ENCODE measurements at regions not wholly inside any gene's neighbourhood (a gene's known extent, or its start where the extent isn't known, plus 50 kb on each side); places are given as distances from the start of the nearest gene placed in this dataset.

GRCh38 chrX:147173594-147173993 lies 359.1 kb upstream of the CXorf51A start:
- H3K4me3 ChIP-seq = no peak overlapping the region
- TF ChIP-seq, protein P1, sequence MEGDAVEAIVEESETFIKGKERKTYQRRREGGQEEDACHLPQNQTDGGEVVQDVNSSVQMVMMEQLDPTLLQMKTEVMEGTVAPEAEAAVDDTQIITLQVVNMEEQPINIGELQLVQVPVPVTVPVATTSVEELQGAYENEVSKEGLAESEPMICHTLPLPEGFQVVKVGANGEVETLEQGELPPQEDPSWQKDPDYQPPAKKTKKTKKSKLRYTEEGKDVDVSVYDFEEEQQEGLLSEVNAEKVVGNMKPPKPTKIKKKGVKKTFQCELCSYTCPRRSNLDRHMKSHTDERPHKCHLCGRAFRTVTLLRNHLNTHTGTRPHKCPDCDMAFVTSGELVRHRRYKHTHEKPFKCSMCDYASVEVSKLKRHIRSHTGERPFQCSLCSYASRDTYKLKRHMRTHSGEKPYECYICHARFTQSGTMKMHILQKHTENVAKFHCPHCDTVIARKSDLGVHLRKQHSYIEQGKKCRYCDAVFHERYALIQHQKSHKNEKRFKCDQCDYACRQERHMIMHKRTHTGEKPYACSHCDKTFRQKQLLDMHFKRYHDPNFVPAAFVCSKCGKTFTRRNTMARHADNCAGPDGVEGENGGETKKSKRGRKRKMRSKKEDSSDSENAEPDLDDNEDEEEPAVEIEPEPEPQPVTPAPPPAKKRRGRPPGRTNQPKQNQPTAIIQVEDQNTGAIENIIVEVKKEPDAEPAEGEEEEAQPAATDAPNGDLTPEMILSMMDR (IDR thresholded peaks at IDR 0.05 in 8 of 11, conservative IDR thresholded peaks at IDR 0.05 in 3 of 11) = no peak
- TF ChIP-seq POLR2AphosphoS5 (IDR thresholded peaks at IDR 0.05) = no peak
- TF ChIP-seq POLR2A (IDR thresholded peaks at IDR 0.05) = no peak
- H3K4me1 ChIP-seq = no peaks in the 10 kb centered on the region
- H3K9me3 ChIP-seq = peaks cover 0 to 11% (median 0%) of the 10 kb centered on the region in 8 donors
- H3K36me3 ChIP-seq = no peaks in the 10 kb centered on the region
- whole genome bisulfite sequencing, 5 donors = 66 to 75% (median 68%) methylated on average over 6 of the region's 6 CpGs
- DNase-seq = no peak
- no peaks in the 10 kb centered on the region for H3K27me3 ChIP-seq (replicated peaks in 1 of 7)
- H3K27ac ChIP-seq = no peak overlapping the region
- intact Hi-C loops (cut with DNase I; ENCODE audit: low total_unique reads) = no loop called here

DNA sequence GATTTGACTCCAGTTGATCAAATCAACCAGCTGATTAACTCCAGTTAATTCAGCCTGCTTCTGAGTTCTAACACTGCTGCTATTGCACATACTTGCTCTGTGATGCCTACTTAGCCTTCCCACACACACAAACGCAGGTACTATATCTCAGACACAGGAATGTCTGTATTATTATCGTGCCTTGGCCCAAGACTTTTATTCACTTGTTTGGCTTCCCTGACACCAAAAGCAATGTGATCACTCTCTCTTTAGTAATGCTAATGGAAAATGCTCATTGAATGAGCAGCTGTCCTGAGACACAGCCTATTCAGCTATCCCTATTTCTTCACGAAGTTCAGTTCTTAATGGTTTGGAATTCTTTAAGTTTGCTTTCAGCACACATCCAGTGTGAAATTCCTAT lies 356.4 kb upstream of the CXorf51A start:
- intact Hi-C loops (cut with DNase I; ENCODE audit: low total_unique reads) = no loop called here
- no peaks in the 10 kb centered on the region for H3K27me3 ChIP-seq (replicated peaks in 1 of 7)
- 44 to 89% (median 75%) methylated on average over 3 of the region's 3 CpGs for WGBS, 5 donors
- no peak overlapping the region for H3K27ac ChIP-seq
- TF ChIP-seq POLR2AphosphoS5 (IDR thresholded peaks at IDR 0.05) = no peak
- no peak for TF ChIP-seq POLR2A (IDR thresholded peaks at IDR 0.05)
- TF ChIP-seq, protein P1 (IDR thresholded peaks at IDR 0.05 in 8 of 11, conservative IDR thresholded peaks at IDR 0.05 in 3 of 11) = no peak
- no peaks in the 10 kb centered on the region for H3K36me3 ChIP-seq
- H3K4me3 ChIP-seq = no peak overlapping the region
- no peaks in the 10 kb centered on the region for H3K4me1 ChIP-seq
- H3K9me3 ChIP-seq = peaks cover 0 to 17% (median 0%) of the 10 kb centered on the region in 8 donors
- no peak for DNase-seq

Small RNA genes lying in the stretch of these regions (microRNA-seq; reads per million reads assigned to microRNA genes)
- gene MIR513A1 = 0 reads per million in 3 donors
- 0 reads per million in 3 donors for gene MIR513A2
- gene MIR513B = 1.7 to 3.3 (median 1.8) reads per million in 3 donors
- gene MIR513C = 1.8 to 10.1 (median 2.0) reads per million in 3 donors

Small RNA genes lying in the stretch of these regions (small RNA-seq; reads per million reads assigned to genes)
- 0 reads per million in 4 donors for gene MIR513A1
- gene MIR513A2 = 0 reads per million in 4 donors
- gene MIR513B = 0 reads per million in 4 donors
- 0 reads per million in 4 donors for gene MIR513C
